Skeletal muscle satellite cell (primary cell): ENCODE measurements at regions not wholly inside any gene's neighbourhood (a gene's known extent, or its start where the extent isn't known, plus 50 kb on each side); places are given as distances from the start of the nearest gene placed in this dataset.

ENCODE experiments used
- H3K27me3 ChIP-seq: 2 replicates; pipeline ENCODE4 v1.7.0; 2013; ENCODE audit warnings: low read length; ENCODE audit not compliant: control insufficient read depth, insufficient read depth
- H3K36me3 ChIP-seq: 2 replicates; pipeline ENCODE4 v1.7.0; 2013; ENCODE audit warnings: mild to moderate bottlenecking, control low read depth, low read length; ENCODE audit not compliant: insufficient read depth
- H3K4me1 ChIP-seq: 2 replicates; pipeline ENCODE4 v1.7.0; 2013; ENCODE audit warnings: low read length; ENCODE audit not compliant: control insufficient read depth, insufficient read depth
- H3K4me2 ChIP-seq: 2 replicates; pipeline ENCODE4 v1.7.0; 2013; ENCODE audit warnings: mild to moderate bottlenecking, low read length
- H3K4me3 ChIP-seq: 2 replicates; pipeline ENCODE4 v1.7.0; 2013; ENCODE audit warnings: low read length
- H3K9ac ChIP-seq: 2 replicates; pipeline ENCODE4 v1.7.0; 2013; ENCODE audit warnings: mild to moderate bottlenecking, low read depth, low read length, moderate library complexity
- H3K9me3 ChIP-seq: replicated peaks from 2 replicates; pipeline ENCODE4 v1.7.0; 2013; ENCODE audit warnings: mild to moderate bottlenecking, control low read depth, low read length

- no peaks in the 10 kb centered on the region for H3K36me3 ChIP-seq
- H3K4me3 ChIP-seq, result no peak overlapping the region
- H3K27me3 ChIP-seq, result no peaks in the 10 kb centered on the region
- H3K4me1 ChIP-seq, result no peaks in the 10 kb centered on the region
- no peak overlapping the region for H3K4me2 ChIP-seq
- no peak overlapping the region for H3K9ac ChIP-seq
- H3K9me3 ChIP-seq, result no peaks in the 10 kb centered on the region
Measured at GRCh38 chr2:155256803-155257202, 558.3 kb downstream of the KCNJ3 start.

GRCh38 chr2:155250800-155251199, 552.3 kb downstream of the KCNJ3 start:
- H3K36me3 ChIP-seq, result no peaks in the 10 kb centered on the region
- no peak overlapping the region for H3K9ac ChIP-seq
- no peaks in the 10 kb centered on the region for H3K9me3 ChIP-seq
- H3K4me3 ChIP-seq, result no peak overlapping the region
- no peaks in the 10 kb centered on the region for H3K4me1 ChIP-seq
- no peak overlapping the region for H3K4me2 ChIP-seq
- no peaks in the 10 kb centered on the region for H3K27me3 ChIP-seq

GRCh38 chr2:155240176-155240575, 541.7 kb downstream of the KCNJ3 start:
- no peak overlapping the region for H3K9ac ChIP-seq
- H3K9me3 ChIP-seq, result no peaks in the 10 kb centered on the region
- no peak overlapping the region for H3K4me2 ChIP-seq
- H3K36me3 ChIP-seq, result no peaks in the 10 kb centered on the region
- H3K4me1 ChIP-seq, result no peaks in the 10 kb centered on the region
- no peak overlapping the region for H3K4me3 ChIP-seq
- H3K27me3 ChIP-seq, result no peaks in the 10 kb centered on the region

DNA sequence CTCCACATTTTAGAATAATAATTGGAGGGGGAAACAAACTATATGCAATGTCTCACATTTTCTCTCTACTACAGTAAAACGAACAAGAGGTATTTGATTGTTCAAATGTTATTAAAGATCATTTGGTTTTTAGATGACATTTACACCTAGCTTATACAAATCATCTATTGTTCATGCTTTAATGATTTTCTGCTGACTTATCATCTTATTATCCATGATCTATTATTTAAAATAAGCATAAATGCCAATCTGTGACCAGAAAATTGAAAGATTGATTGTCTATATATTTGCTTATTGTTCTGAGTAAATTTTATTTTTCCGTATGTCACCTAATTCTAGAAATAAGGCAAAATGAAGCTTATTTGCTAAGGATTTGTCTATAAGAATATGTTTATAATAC, 537.2 kb downstream of the KCNJ3 start:
- no peaks in the 10 kb centered on the region for H3K4me1 ChIP-seq
- no peaks in the 10 kb centered on the region for H3K9me3 ChIP-seq
- H3K36me3 ChIP-seq, result no peaks in the 10 kb centered on the region
- no peak overlapping the region for H3K9ac ChIP-seq
- H3K4me3 ChIP-seq, result no peak overlapping the region
- H3K27me3 ChIP-seq, result no peaks in the 10 kb centered on the region
- H3K4me2 ChIP-seq, result no peak overlapping the region

DNA sequence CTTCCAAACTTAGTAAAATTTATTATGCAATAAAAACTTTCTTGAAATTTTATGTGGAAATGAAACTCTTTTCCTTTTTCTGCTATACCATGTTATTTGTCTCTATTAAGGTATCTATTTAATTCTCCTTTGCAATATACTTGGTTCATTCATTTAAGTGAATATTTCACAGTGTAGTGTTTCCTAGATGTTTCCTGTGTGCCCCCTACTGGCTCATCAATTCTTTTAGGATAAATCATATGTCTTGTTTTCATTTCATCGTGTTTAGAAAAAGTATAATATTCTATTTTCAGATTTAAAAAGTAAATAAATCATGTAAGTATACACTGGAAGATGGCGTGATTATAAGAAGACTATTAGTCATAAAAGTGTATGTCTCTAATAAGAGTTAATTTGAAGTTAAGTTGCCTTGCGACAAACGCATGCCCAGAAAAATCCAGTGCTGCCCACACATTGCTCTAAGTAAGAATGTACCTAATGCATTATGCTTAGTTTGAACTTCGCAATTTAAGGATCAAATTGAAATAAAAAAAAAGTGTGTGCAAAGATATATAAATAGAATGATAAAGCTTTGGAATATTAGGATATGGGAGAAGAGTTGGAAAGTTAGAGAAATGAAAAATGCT, 525.4 kb downstream of the KCNJ3 start:
- H3K36me3 ChIP-seq, result no peaks in the 10 kb centered on the region
- no peaks in the 10 kb centered on the region for H3K9me3 ChIP-seq
- no peak overlapping the region for H3K9ac ChIP-seq
- H3K4me2 ChIP-seq, result no peak overlapping the region
- no peak overlapping the region for H3K4me3 ChIP-seq
- H3K4me1 ChIP-seq, result no peaks in the 10 kb centered on the region
- H3K27me3 ChIP-seq, result no peaks in the 10 kb centered on the region

DNA sequence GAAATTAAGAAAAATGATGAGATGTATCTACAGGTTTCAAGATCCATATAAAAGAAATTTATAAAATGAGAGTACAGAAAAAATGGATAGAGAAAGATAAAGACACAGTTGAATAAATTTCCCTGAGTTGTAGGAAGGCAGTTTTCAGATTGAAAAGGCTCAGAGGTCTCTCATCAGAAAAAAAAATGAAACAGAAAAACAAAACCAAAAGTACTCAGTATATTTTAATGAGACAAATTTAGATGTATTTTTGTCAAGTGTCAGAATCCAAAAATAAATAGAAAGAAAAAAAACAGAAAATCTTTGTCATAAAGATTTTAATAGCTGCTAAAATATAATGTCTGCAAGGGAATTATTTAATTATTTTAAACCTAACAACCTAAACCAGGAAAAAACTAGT, 520.5 kb downstream of the KCNJ3 start:
- H3K9me3 ChIP-seq, result no peaks in the 10 kb centered on the region
- no peaks in the 10 kb centered on the region for H3K4me1 ChIP-seq
- H3K4me2 ChIP-seq, result no peak overlapping the region
- no peak overlapping the region for H3K9ac ChIP-seq
- H3K36me3 ChIP-seq, result no peaks in the 10 kb centered on the region
- H3K4me3 ChIP-seq, result no peak overlapping the region
- no peaks in the 10 kb centered on the region for H3K27me3 ChIP-seq

GRCh38 chr2:155218292-155218924, 519.9 kb downstream of the KCNJ3 start:
- Histone ChIP-seq H3K36me3 (no peaks in the 10 kb centered on the region), H3K9me3 (no peaks in the 10 kb centered on the region), H3K4me1 (no peaks in the 10 kb centered on the region), H3K27me3 (no peaks in the 10 kb centered on the region), H3K9ac (no peak overlapping the region), H3K4me3 (no peak overlapping the region), H3K4me2 (no peak overlapping the region)

- Histone ChIP-seq H3K4me1 (peaks cover 4% of the 10 kb centered on the region), H3K9ac (no peak overlapping the region), H3K36me3 (no peaks in the 10 kb centered on the region), H3K27me3 (no peaks in the 10 kb centered on the region), H3K4me3 (no peak overlapping the region), H3K4me2 (no peak overlapping the region), H3K9me3 (no peaks in the 10 kb centered on the region)
Measured at GRCh38 chr2:155215037-155215707, 516.7 kb downstream of the KCNJ3 start.

DNA sequence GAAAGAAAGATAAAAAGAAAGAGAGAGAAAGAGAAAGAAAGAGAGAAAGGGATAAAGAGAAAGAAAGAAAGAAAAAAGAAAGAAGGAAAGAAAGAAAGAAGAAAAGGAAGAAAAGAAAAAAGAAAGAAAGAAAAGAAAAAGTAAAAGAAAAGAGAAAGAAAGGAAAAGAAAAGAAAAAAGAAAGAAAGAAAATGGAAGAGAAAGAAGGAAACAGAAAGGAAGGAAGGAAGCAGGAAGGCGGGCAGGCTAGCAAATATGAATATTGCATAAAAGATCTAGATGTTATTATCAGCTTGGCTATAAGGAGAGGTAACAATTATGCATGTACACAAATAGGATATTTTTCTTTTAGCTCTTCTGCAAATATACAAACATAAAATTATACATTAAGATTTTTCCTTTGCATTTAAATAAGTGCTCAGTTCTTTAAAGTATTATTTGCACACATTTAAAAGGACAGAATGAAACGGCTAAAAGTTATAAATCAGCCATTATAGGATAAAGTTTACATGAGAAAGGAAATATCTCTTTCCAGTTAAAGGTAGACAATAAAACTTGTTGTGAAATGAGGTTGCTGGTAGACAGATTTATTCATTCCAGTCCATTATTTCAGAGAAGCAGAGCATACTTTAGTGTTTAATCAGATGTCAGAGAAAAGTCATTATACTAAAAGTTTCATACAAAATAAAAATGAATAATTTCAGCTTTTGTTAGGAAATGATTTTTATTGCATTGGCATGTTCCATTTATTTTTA, 511.4 kb downstream of the KCNJ3 start:
- Histone ChIP-seq H3K4me3 (no peak overlapping the region), H3K4me1 (peaks cover 14% of the 10 kb centered on the region), H3K4me2 (peak overlapping the region; percentile 25), H3K36me3 (no peaks in the 10 kb centered on the region), H3K9ac (no peak overlapping the region), H3K9me3 (no peaks in the 10 kb centered on the region), H3K27me3 (no peaks in the 10 kb centered on the region)

- H3K4me2 ChIP-seq, result no peak overlapping the region
- no peaks in the 10 kb centered on the region for H3K9me3 ChIP-seq
- H3K9ac ChIP-seq, result no peak overlapping the region
- no peaks in the 10 kb centered on the region for H3K36me3 ChIP-seq
- H3K4me3 ChIP-seq, result no peak overlapping the region
- H3K4me1 ChIP-seq, result no peaks in the 10 kb centered on the region
- H3K27me3 ChIP-seq, result no peaks in the 10 kb centered on the region
Measured at GRCh38 chr2:155203178-155203577, 504.7 kb downstream of the KCNJ3 start.

GRCh38 chr2:155200753-155201152, 502.3 kb downstream of the KCNJ3 start:
- H3K4me1 ChIP-seq, result no peaks in the 10 kb centered on the region
- no peaks in the 10 kb centered on the region for H3K36me3 ChIP-seq
- no peaks in the 10 kb centered on the region for H3K27me3 ChIP-seq
- no peaks in the 10 kb centered on the region for H3K9me3 ChIP-seq
- no peak overlapping the region for H3K4me3 ChIP-seq
- no peak overlapping the region for H3K9ac ChIP-seq
- H3K4me2 ChIP-seq, result no peak overlapping the region
